ENCODE measurements at regions not wholly inside any gene's neighbourhood (a gene's known extent, or its start where the extent isn't known, plus 50 kb on each side); places are given as distances from the start of the nearest gene placed in this dataset.

- Histone ChIP-seq H3K27ac (no peak overlapping the region), H3K36me3 (no peaks in the 10 kb centered on the region), H3K4me3 (no peak overlapping the region), H3K27me3 (no peaks in the 10 kb centered on the region), H3K4me1 (ENCODE audit: low read depth) (peaks cover 21% of the 10 kb centered on the region), H3K9me3 (ENCODE audit: low read depth) (no peaks in the 10 kb centered on the region)
- no peak for TF ChIP-seq CTCF (IDR thresholded peaks at IDR 0.05; ENCODE audit: low read depth, low read length)
- DNase-seq (ENCODE audit: low read depth in 1 of 2, low spot score in 1 of 2), result no peak
Measured at GRCh38 chr14:55758796-55759195, 178.8 kb downstream of the KTN1 start.

- H3K4me1 ChIP-seq (ENCODE audit: low read depth), result peaks cover 18% of the 10 kb centered on the region
- no peak for DNase-seq (ENCODE audit: low read depth in 1 of 2, low spot score in 1 of 2)
- TF ChIP-seq CTCF (IDR thresholded peaks at IDR 0.05; ENCODE audit: low read depth, low read length), result no peak
- no peak overlapping the region for H3K27ac ChIP-seq
- H3K9me3 ChIP-seq (ENCODE audit: low read depth), result no peaks in the 10 kb centered on the region
- no peaks in the 10 kb centered on the region for H3K36me3 ChIP-seq
- no peaks in the 10 kb centered on the region for H3K27me3 ChIP-seq
- H3K4me3 ChIP-seq, result no peak overlapping the region
Measured at GRCh38 chr14:55760789-55761566, 181.0 kb downstream of the KTN1 start.

GRCh38 chr14:55761651-55762050 lies 181.6 kb downstream of the KTN1 start:
- no peaks in the 10 kb centered on the region for H3K9me3 ChIP-seq (ENCODE audit: low read depth)
- H3K27me3 ChIP-seq, result no peaks in the 10 kb centered on the region
- DNase-seq (ENCODE audit: low read depth in 1 of 2, low spot score in 1 of 2), result no peak
- H3K36me3 ChIP-seq, result no peaks in the 10 kb centered on the region
- H3K4me3 ChIP-seq, result no peak overlapping the region
- no peak for TF ChIP-seq CTCF (IDR thresholded peaks at IDR 0.05; ENCODE audit: low read depth, low read length)
- H3K4me1 ChIP-seq (ENCODE audit: low read depth), result peaks cover 11% of the 10 kb centered on the region
- H3K27ac ChIP-seq, result no peak overlapping the region

- Histone ChIP-seq H3K9me3 (ENCODE audit: low read depth) (no peaks in the 10 kb centered on the region), H3K27me3 (no peaks in the 10 kb centered on the region), H3K36me3 (no peaks in the 10 kb centered on the region), H3K4me1 (ENCODE audit: low read depth) (peaks cover 9% of the 10 kb centered on the region), H3K4me3 (no peak overlapping the region), H3K27ac (no peak overlapping the region)
- TF ChIP-seq CTCF (IDR thresholded peaks at IDR 0.05; ENCODE audit: low read depth, low read length), result no peak
- no peak for DNase-seq (ENCODE audit: low read depth in 1 of 2, low spot score in 1 of 2)
Measured at GRCh38 chr14:55762595-55763232, 182.7 kb downstream of the KTN1 start.

GRCh38 chr14:55764784-55765183 lies 184.8 kb downstream of the KTN1 start:
- TF ChIP-seq CTCF (IDR thresholded peaks at IDR 0.05; ENCODE audit: low read depth, low read length), result no peak
- Histone ChIP-seq H3K4me3 (no peak overlapping the region), H3K9me3 (ENCODE audit: low read depth) (no peaks in the 10 kb centered on the region), H3K36me3 (no peaks in the 10 kb centered on the region), H3K27ac (no peak overlapping the region), H3K27me3 (no peaks in the 10 kb centered on the region), H3K4me1 (ENCODE audit: low read depth) (peaks cover 3% of the 10 kb centered on the region)
- no peak for DNase-seq (ENCODE audit: low read depth in 1 of 2, low spot score in 1 of 2)

All from cardiac muscle cell (in vitro differentiated cells and primary cell).